ENCODE measurements at regions not wholly inside any gene's neighbourhood (a gene's known extent, or its start where the extent isn't known, plus 50 kb on each side); places are given as distances from the start of the nearest gene placed in this dataset.

DNA sequence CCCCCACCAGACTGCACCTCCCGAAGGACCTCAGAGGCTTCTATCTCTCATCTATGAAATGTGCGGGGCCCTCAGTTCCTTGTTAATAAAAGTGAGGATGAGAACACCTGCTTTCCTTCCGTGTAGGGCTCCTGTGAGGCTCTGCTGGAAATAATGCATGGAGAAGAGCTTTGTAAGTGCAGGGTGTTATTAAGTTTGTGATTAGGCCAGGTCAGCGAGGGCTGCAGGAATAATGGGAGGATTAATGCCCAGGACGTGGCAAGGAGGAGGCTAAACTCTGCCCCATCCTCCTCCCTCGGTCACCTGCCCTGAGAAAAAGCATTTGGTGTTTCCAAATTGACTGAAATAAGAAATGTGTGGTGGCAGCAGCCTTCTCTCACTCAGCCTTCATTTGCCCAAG, 83.5 kb upstream of the HSPA9 start:
- no peak for TF ChIP-seq POLR2AphosphoS5 (IDR thresholded peaks at IDR 0.05)
- TF ChIP-seq, protein P1, sequence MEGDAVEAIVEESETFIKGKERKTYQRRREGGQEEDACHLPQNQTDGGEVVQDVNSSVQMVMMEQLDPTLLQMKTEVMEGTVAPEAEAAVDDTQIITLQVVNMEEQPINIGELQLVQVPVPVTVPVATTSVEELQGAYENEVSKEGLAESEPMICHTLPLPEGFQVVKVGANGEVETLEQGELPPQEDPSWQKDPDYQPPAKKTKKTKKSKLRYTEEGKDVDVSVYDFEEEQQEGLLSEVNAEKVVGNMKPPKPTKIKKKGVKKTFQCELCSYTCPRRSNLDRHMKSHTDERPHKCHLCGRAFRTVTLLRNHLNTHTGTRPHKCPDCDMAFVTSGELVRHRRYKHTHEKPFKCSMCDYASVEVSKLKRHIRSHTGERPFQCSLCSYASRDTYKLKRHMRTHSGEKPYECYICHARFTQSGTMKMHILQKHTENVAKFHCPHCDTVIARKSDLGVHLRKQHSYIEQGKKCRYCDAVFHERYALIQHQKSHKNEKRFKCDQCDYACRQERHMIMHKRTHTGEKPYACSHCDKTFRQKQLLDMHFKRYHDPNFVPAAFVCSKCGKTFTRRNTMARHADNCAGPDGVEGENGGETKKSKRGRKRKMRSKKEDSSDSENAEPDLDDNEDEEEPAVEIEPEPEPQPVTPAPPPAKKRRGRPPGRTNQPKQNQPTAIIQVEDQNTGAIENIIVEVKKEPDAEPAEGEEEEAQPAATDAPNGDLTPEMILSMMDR (IDR thresholded peaks at IDR 0.05): no peak
- TF ChIP-seq POLR2A (IDR thresholded peaks at IDR 0.05; ENCODE audit: low read depth): no peak
- no peak for TF ChIP-seq EP300 (IDR thresholded peaks at IDR 0.05)

DNA sequence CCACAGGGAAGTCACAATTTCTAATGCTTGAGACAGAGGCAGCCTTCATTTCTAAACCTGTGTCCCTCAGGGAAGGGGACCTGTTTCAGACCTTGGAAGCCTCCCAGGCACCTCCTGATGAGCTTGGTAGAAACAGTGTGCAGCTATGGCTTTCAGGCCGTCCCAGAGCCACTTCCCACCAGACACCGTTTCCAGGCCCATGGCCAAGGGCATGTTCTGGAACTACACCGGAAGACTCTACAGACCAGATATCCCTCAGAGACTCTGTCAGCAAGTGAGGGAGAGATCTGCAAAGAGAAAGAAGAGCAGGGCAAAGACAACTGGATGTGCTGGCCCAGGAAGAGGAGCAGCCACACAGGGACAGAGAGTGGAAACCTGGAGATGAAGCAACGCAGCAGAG, 82.2 kb upstream of the HSPA9 start:
- 79% methylated on average over 4 of the region's 4 CpGs for WGBS
- intact Hi-C loops (cut with DNase I): no loop called here
- no peaks in the 10 kb centered on the region for H3K9me3 ChIP-seq
- no peak overlapping the region for H3K4me3 ChIP-seq
- H3K4me1 ChIP-seq: peaks cover 0 to 6% (median 0%) of the 10 kb centered on the region in 4 donors
- H3K27me3 ChIP-seq: peaks cover 0 to 1% (median 0%) of the 10 kb centered on the region in 4 donors
- TF ChIP-seq EP300 (IDR thresholded peaks at IDR 0.05) (no peak), POLR2A (IDR thresholded peaks at IDR 0.05; ENCODE audit: low read depth) (no peak)
- no peak for DNase-seq (ENCODE audit: extremely low spot score)
- H3K36me3 ChIP-seq: no peaks in the 10 kb centered on the region
- H3K27ac ChIP-seq (replicated peaks in 1 of 4): no peak overlapping the region

More for the DNA sequence above, 83.5 kb upstream of the HSPA9 start:
- Histone ChIP-seq H3K9me3 (no peaks in the 10 kb centered on the region), H3K4me3 (no peak overlapping the region), H3K27ac (replicated peaks in 1 of 4) (no peak overlapping the region), H3K4me1 (peaks cover 0 to 6% (median 3%) of the 10 kb centered on the region in 4 donors), H3K36me3 (no peaks in the 10 kb centered on the region), H3K27me3 (no peaks in the 10 kb centered on the region)
- intact Hi-C loops (cut with DNase I): no loop called here
- no peak for DNase-seq (ENCODE audit: extremely low spot score)
- 85% methylated on average over 6 of the region's 6 CpGs for WGBS

DNA sequence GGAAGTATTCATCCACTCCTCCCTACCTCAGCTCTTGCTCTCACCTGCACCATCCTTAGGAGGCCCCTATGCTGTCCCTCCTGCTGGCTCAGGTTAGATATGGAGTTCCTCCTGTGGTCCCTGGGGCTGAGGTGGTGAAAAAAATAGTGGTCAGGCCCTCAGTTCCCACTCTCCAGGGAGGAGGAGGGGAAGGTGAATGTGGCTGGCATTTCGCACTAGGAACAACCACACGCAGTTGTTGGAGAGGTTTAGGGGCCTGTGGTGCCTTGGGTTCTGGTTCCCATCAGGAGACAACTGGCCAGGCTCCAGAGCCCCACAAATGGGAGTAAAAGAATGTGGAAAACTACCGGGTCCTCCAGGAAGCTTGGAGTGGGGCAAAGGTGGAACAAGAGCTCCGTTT, 81.7 kb upstream of the HSPA9 start:
- peaks cover 0 to 6% (median 0%) of the 10 kb centered on the region in 4 donors for H3K27me3 ChIP-seq
- H3K4me1 ChIP-seq: peaks cover 0 to 6% (median 0%) of the 10 kb centered on the region in 4 donors
- H3K27ac ChIP-seq (replicated peaks in 1 of 4): no peak overlapping the region
- no peaks in the 10 kb centered on the region for H3K36me3 ChIP-seq
- H3K4me3 ChIP-seq: no peak overlapping the region
- 88% methylated on average over 4 of the region's 4 CpGs for WGBS
- DNase-seq (ENCODE audit: extremely low spot score): no peak
- H3K9me3 ChIP-seq: no peaks in the 10 kb centered on the region
- no peak for TF ChIP-seq EP300 (IDR thresholded peaks at IDR 0.05)
- no peak for TF ChIP-seq POLR2AphosphoS5 (IDR thresholded peaks at IDR 0.05)
- TF ChIP-seq, protein P1 (IDR thresholded peaks at IDR 0.05): no peak
- no peak for TF ChIP-seq POLR2A (IDR thresholded peaks at IDR 0.05; ENCODE audit: low read depth)
- intact Hi-C loops (cut with DNase I): no loop called here

DNA sequence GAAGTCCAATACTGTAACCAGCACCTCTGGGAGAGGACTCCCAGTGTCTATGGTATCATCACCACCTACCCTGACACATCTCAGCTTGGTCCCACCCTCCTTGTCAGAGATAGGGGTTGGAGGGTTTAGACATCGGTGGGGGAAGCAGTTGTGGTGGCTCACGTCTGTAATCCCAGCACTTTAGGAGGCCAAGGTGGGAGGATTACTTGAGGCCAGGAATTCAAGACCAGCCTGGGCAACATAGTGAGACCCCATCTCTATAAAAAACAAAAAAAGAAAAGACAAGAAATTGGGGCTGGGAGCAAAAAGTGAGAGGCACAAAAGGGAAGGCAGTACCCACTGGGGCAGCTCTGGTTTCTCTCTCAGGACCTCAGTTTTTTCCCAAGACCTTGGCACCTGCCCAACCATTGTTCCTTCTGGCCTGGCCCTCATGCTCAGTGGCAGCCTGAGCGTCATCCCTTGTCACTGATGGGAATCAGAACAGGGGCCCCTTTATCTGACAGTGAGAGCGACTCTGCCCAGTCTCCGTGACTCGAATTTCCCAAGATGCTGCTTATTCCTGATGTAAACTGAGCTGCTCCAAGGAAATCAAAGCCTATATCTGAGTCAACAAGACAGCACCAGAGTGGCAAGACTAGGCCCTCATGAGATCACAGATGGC, 80.5 kb upstream of the HSPA9 start:
- Histone ChIP-seq H3K27ac (replicated peaks in 1 of 4) (peak overlapping the region in 1 of 4 donors; percentile 26), H3K4me1 (peaks cover 0 to 6% (median 0%) of the 10 kb centered on the region in 4 donors), H3K4me3 (no peak overlapping the region), H3K36me3 (no peaks in the 10 kb centered on the region), H3K27me3 (peaks cover 0 to 10% (median 0%) of the 10 kb centered on the region in 4 donors), H3K9me3 (no peaks in the 10 kb centered on the region)
- intact Hi-C loops (cut with DNase I): no loop called here
- whole genome bisulfite sequencing: 84% methylated on average over 6 of the region's 6 CpGs
- TF ChIP-seq, protein P1 (IDR thresholded peaks at IDR 0.05): no peak
- TF ChIP-seq EP300 (IDR thresholded peaks at IDR 0.05) (no peak), POLR2A (IDR thresholded peaks at IDR 0.05; ENCODE audit: low read depth) (no peak), POLR2AphosphoS5 (IDR thresholded peaks at IDR 0.05) (peak in 1 of 2 donors; percentile 16)
- no peak for DNase-seq (ENCODE audit: extremely low spot score)

DNA sequence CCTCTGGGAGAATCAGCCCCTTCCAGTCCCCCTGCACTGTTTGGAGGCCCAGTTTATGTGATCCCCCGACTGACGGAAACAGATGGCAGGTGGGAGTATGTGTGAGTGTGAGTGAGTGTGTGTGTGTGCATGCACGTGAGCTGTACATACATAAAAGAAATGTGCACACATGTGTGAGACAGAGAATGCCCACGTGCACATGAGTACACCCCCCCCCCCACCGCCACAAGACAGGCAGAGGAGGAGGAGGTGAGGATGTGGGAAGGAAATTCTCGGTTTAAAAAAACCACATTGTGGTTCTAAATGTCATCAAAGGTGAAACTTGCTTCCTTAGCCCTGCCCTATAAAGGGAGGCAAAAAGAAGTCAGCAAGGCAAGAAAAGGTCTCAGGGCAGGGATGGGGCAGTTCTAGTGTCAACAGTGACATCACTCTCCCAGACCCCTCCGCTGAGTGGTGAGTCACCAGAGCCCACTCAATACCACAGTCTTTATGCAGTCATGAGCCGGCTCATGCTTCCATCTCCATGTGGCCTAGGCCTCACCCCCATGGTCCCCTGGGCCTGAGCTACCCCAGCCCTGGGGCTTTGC, 79.2 kb upstream of the HSPA9 start:
- intact Hi-C loops (cut with DNase I): no loop called here
- Histone ChIP-seq H3K4me3 (no peak overlapping the region), H3K9me3 (no peaks in the 10 kb centered on the region), H3K27ac (replicated peaks in 1 of 4) (no peak overlapping the region), H3K36me3 (no peaks in the 10 kb centered on the region), H3K4me1 (peaks cover 3 to 6% (median 5%) of the 10 kb centered on the region in 4 donors), H3K27me3 (peaks cover 0 to 10% (median 0%) of the 10 kb centered on the region in 4 donors)
- no peak for DNase-seq (ENCODE audit: extremely low spot score)
- TF ChIP-seq, protein P1 (IDR thresholded peaks at IDR 0.05): no peak
- TF ChIP-seq POLR2AphosphoS5 (IDR thresholded peaks at IDR 0.05) (no peak), POLR2A (IDR thresholded peaks at IDR 0.05; ENCODE audit: low read depth) (no peak), EP300 (IDR thresholded peaks at IDR 0.05) (no peak)
- 62% methylated on average over 8 of the region's 8 CpGs for WGBS
